GM06990 (cell line): ENCODE measurements at regions not wholly inside any gene's neighbourhood (a gene's known extent, or its start where the extent isn't known, plus 50 kb on each side); places are given as distances from the start of the nearest gene placed in this dataset.

Experiments used
- DNase-seq: peaks from one replicate; pipeline ENCODE4 v3.0.0-alpha.2; 2011; ENCODE audit not compliant: insufficient read length; ENCODE audit errors: extremely low read depth
- H3K27me3 ChIP-seq: replicated peaks from 2 replicates; pipeline ENCODE4 v1.6.0; 2011; ENCODE audit warnings: low read length; ENCODE audit not compliant: control insufficient read depth, insufficient read depth
- H3K36me3 ChIP-seq: 2 replicates; pipeline ENCODE4 v1.5.1; 2011; ENCODE audit warnings: low read length; ENCODE audit not compliant: control insufficient read depth, insufficient read depth
- H3K4me3 ChIP-seq: replicated peaks from 2 replicates; pipeline ENCODE4 v1.5.1; 2011; ENCODE audit warnings: low read depth, mild to moderate bottlenecking, control low read depth, low read length
- CTCF ChIP-seq: IDR thresholded peaks from 2 replicates; pipeline ENCODE4 v1.5.1; 2011; ENCODE audit warnings: low read length, control low read depth, mild to moderate bottlenecking, inconsistent platforms; ENCODE audit not compliant: insufficient read depth, poor library complexity, severe bottlenecking

- no peak for DNase-seq
- no peaks in the 10 kb centered on the region for H3K27me3 ChIP-seq
- no peak for TF ChIP-seq CTCF
- no peak overlapping the region for H3K4me3 ChIP-seq
- H3K36me3 ChIP-seq: no peaks in the 10 kb centered on the region
These were observed 231.1 kb upstream of the CNTN6 start for GRCh38 chr3:861721-862120.

GRCh38 chr3:869269-869668 is 223.6 kb upstream of the CNTN6 start:
- no peaks in the 10 kb centered on the region for H3K27me3 ChIP-seq
- no peak for DNase-seq
- no peak overlapping the region for H3K4me3 ChIP-seq
- no peak for TF ChIP-seq CTCF
- H3K36me3 ChIP-seq: no peaks in the 10 kb centered on the region

- no peaks in the 10 kb centered on the region for H3K36me3 ChIP-seq
- TF ChIP-seq CTCF: no peak
- no peak for DNase-seq
These were observed 223.1 kb upstream of the CNTN6 start for GRCh38 chr3:869734-870133.

GRCh38 chr3:871651-872050 is 221.2 kb upstream of the CNTN6 start:
- DNase-seq: no peak
- H3K4me3 ChIP-seq: no peak overlapping the region
- no peaks in the 10 kb centered on the region for H3K27me3 ChIP-seq
- TF ChIP-seq CTCF: no peak
- H3K36me3 ChIP-seq: no peaks in the 10 kb centered on the region

More at GRCh38 chr3:869734-870133, 223.1 kb upstream of the CNTN6 start:
- no peaks in the 10 kb centered on the region for H3K27me3 ChIP-seq
- no peak overlapping the region for H3K4me3 ChIP-seq

- TF ChIP-seq CTCF: no peak
- Histone ChIP-seq H3K36me3 (no peaks in the 10 kb centered on the region), H3K27me3 (no peaks in the 10 kb centered on the region), H3K4me3 (no peak overlapping the region)
- no peak for DNase-seq
These were observed 215.8 kb upstream of the CNTN6 start for GRCh38 chr3:877001-877400.

GRCh38 chr3:878746-879145 is 214.1 kb upstream of the CNTN6 start:
- no peak for DNase-seq
- Histone ChIP-seq H3K36me3 (no peaks in the 10 kb centered on the region), H3K27me3 (no peaks in the 10 kb centered on the region), H3K4me3 (no peak overlapping the region)
- TF ChIP-seq CTCF: no peak
